ENCODE measurements at regions not wholly inside any gene's neighbourhood (a gene's known extent, or its start where the extent isn't known, plus 50 kb on each side); places are given as distances from the start of the nearest gene placed in this dataset.

DNA sequence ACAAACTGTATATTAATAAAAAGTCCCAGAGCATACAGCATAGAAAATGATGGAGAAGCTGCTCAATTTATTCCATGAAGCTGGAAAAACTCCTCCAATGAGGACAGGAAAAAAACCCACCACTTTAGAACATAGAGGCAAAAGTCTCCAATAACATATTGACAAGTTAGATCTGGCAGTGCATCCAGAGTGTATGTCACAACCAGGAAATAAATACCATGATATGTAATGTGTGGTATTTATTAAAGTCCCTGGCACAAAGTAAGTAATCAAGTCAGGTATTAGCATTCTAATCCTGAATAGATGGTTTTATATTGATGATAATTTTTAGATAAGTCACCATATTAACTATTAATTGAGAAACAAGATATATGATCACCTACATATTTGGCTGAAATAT, 427.3 kb upstream of the HS6ST1 start:
- no peaks in the 10 kb centered on the region for H3K27me3 ChIP-seq
- peaks cover 35% of the 10 kb centered on the region for H3K4me1 ChIP-seq
- peak; percentile 76 for ATAC-seq
- H3K27ac ChIP-seq, result peak overlapping the region in 3 of 4 donors; percentile 51 to 76 (median 75)
- no peaks in the 10 kb centered on the region for H3K36me3 ChIP-seq (replicated peaks in 1 of 2; ENCODE audit: insufficient read depth in 1 of 2, low read depth in 2 of 2)
- intact Hi-C loops (cut with DNase I), result no loop called here
- H3K9me3 ChIP-seq, result no peaks in the 10 kb centered on the region
- TF ChIP-seq POLR2A (IDR thresholded peaks at IDR 0.05), result no peak
- TF ChIP-seq, protein P1, sequence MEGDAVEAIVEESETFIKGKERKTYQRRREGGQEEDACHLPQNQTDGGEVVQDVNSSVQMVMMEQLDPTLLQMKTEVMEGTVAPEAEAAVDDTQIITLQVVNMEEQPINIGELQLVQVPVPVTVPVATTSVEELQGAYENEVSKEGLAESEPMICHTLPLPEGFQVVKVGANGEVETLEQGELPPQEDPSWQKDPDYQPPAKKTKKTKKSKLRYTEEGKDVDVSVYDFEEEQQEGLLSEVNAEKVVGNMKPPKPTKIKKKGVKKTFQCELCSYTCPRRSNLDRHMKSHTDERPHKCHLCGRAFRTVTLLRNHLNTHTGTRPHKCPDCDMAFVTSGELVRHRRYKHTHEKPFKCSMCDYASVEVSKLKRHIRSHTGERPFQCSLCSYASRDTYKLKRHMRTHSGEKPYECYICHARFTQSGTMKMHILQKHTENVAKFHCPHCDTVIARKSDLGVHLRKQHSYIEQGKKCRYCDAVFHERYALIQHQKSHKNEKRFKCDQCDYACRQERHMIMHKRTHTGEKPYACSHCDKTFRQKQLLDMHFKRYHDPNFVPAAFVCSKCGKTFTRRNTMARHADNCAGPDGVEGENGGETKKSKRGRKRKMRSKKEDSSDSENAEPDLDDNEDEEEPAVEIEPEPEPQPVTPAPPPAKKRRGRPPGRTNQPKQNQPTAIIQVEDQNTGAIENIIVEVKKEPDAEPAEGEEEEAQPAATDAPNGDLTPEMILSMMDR (IDR thresholded peaks at IDR 0.05), result no peak
- H3K4me3 ChIP-seq, result no peak overlapping the region
- no peak for DNase-seq

DNA sequence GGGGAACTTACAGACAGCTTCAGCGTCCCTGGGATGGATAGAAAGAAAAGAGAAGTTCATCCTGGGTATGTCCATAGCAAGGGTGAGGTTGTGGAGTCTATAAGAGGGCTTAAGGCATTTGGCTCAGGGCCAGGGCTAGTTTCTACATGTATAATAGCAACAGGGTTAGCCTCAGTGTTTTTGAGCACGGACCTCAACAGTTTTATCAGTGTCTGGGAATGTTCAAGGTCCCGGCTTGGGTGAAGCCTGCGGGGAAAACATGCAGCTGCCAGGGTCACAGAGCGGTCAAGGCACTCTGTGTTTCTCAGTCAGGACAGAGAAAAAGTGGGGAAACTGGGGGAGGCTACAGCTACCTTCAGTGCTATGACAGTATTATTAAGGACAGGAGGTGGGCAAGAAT, 427.7 kb upstream of the HS6ST1 start:
- H3K27ac ChIP-seq, result peak overlapping the region in 3 of 4 donors; percentile 51 to 76 (median 75)

DNA sequence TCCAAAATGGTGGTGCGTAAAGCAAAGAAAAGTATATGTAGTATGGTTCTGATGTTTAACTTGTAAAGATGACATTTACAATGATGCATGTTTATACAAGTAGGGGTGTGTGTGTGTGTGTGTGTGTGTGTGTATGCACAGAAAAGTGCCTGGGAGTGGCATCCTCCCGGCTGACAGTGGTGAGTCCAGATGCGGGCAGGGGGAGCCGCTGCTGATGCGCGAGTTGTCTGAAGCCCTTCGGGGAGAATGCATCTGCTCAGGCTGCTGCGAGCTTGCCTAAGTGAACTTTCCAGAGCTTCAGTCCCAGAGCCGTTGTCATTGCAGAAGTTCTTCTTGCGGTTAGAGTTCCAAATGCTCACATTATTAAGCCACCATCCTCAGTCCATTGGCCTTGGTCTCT, 429.7 kb upstream of the HS6ST1 start:
- no peak overlapping the region for H3K4me3 ChIP-seq
- TF ChIP-seq POLR2A (IDR thresholded peaks at IDR 0.05), result no peak
- TF ChIP-seq, protein P1 (IDR thresholded peaks at IDR 0.05), result no peak
- no peak overlapping the region for H3K27ac ChIP-seq
- WGBS, 2 donors, result 90 to 93% methylated on average over 9 to 10 of the region's 10 CpGs
- DNase-seq (no peak), ATAC-seq (no peak)
- no peaks in the 10 kb centered on the region for H3K9me3 ChIP-seq
- H3K4me1 ChIP-seq, result peaks cover 59% of the 10 kb centered on the region
- intact Hi-C loops (cut with DNase I), result no loop called here
- H3K36me3 ChIP-seq (replicated peaks in 1 of 2; ENCODE audit: insufficient read depth in 1 of 2, low read depth in 2 of 2), result no peaks in the 10 kb centered on the region
- H3K27me3 ChIP-seq, result no peaks in the 10 kb centered on the region

More for the DNA sequence above, 427.7 kb upstream of the HS6ST1 start:
- peaks cover 39% of the 10 kb centered on the region for H3K4me1 ChIP-seq
- no peaks in the 10 kb centered on the region for H3K36me3 ChIP-seq (replicated peaks in 1 of 2; ENCODE audit: insufficient read depth in 1 of 2, low read depth in 2 of 2)
- ATAC-seq (peak; percentile 99), DNase-seq (peak; percentile 82 to 89 (median 88))
- intact Hi-C loops (cut with DNase I), result no loop called here
- H3K9me3 ChIP-seq, result no peaks in the 10 kb centered on the region
- no peak overlapping the region for H3K4me3 ChIP-seq
- TF ChIP-seq, protein P1 (IDR thresholded peaks at IDR 0.05), result no peak
- no peak for TF ChIP-seq POLR2A (IDR thresholded peaks at IDR 0.05)
- no peaks in the 10 kb centered on the region for H3K27me3 ChIP-seq
- 20 to 22% methylated on average over 5 of the region's 5 CpGs for WGBS, 2 donors

DNA sequence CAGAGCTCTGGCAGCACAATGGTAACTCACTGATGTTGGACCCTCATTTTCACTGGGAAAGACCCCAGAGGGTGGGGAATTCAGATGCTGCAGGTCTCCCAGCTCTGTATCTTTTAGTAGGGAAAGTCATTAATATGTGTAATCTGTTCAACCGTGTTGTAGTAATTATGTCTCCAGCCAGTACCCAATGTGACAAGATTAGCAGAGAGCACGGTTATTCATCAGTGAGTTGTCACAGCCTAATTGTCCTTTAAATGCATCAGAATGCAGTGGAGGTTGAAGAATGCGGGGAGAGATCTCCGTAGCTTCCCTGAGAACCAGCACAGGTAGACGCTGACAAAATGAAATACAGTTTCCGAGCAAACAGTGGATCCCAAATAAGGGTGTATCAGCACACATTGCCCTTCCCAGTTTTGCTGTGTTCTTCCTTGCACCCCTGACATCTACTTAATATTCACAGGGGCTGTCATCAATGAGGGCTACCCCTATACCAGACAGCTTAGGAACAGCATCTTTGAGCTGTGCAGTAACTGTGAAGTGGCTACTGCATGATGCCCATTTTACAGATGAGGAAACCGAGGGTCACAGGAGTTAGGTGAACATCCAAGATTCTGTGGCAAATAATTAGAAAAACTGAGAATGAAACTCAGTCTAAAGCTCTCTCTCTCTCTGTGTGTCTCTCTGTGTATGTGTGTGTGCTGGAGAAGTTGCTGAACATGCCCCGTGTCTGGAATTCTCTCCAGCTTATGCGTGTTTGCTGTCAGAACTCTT, 430.4 kb upstream of the HS6ST1 start:
- WGBS, 2 donors, result 86 to 91% methylated on average over 9 of the region's 9 CpGs
- H3K9me3 ChIP-seq, result no peaks in the 10 kb centered on the region
- H3K4me1 ChIP-seq, result peaks cover 63% of the 10 kb centered on the region
- H3K27ac ChIP-seq, result no peak overlapping the region
- no peak overlapping the region for H3K4me3 ChIP-seq
- no peaks in the 10 kb centered on the region for H3K27me3 ChIP-seq
- ATAC-seq (no peak), DNase-seq (no peak)
- intact Hi-C loops (cut with DNase I), result no loop called here
- no peaks in the 10 kb centered on the region for H3K36me3 ChIP-seq (replicated peaks in 1 of 2; ENCODE audit: insufficient read depth in 1 of 2, low read depth in 2 of 2)
- TF ChIP-seq, protein P1 (IDR thresholded peaks at IDR 0.05), result no peak
- no peak for TF ChIP-seq POLR2A (IDR thresholded peaks at IDR 0.05)
